Prostate gland (tissue), 2 donors: ENCODE measurements at regions not wholly inside any gene's neighbourhood (a gene's known extent, or its start where the extent isn't known, plus 50 kb on each side); places are given as distances from the start of the nearest gene placed in this dataset.

Experiments used
- DNase-seq: peaks from one replicate; pipeline ENCODE4 v3.0.0-alpha.2; 2019; ENCODE audit warnings: low spot score
- H3K27ac ChIP-seq, 2 donors: fragments of 200-600 bp; sonication (generic); 2 replicates each; pipeline ENCODE4 v1.5.1; 2017 to 2019
- H3K27me3 ChIP-seq: fragments of 200-600 bp; sonication (generic); replicated peaks from 2 replicates; pipeline ENCODE4 v1.5.1; 2019; ENCODE audit not compliant: insufficient read depth
- H3K36me3 ChIP-seq, 2 donors: fragments of 200-600 bp; sonication (generic); 1 replicate in 1 of 2; 2 replicates in 1 of 2; pipeline versions ENCODE4 v1.5.1 to v1.8.1; 2017 to 2019
- H3K4me1 ChIP-seq: fragments of 200-600 bp; sonication (generic); replicated peaks from 2 replicates; pipeline ENCODE4 v1.5.1; 2019
- H3K4me3 ChIP-seq, 2 donors: fragments of 200-600 bp; sonication (generic); 2 replicates each; pipeline ENCODE4 v1.5.1; 2017 to 2019
- H3K9me3 ChIP-seq: fragments of 200-600 bp; sonication (generic); 2 replicates; pipeline ENCODE4 v1.5.1; 2017
- POLR2A ChIP-seq: fragments of 450-650 bp; IDR thresholded peaks from one replicate; pipeline ENCODE4 v1.6.1; 2016; ENCODE audit warnings: antibody characterized with exemption, mild to moderate bottlenecking
- POLR2AphosphoS5 ChIP-seq: sonication (generic); formaldehyde crosslinking; IDR thresholded peaks from one replicate; pipeline ENCODE4 v1.6.1; 2017; ENCODE audit warnings: antibody characterized with exemption
- WGBS: methylation state at CpG from one replicate; pipeline ENCODE4 v1.1.5; 2018; 5-methylcytosine and 5-hydroxymethylcytosine counted together
- intact Hi-C: fragments of 100-400 bp; cut with DNase I; formaldehyde crosslinking; loops from one replicate; pipeline ENCODE4 v1.14.2; 2022
- TF ChIP-seq, protein P1 (sequence below), 4 experiments: fragments of 200-600 bp in 2 of 4; fragments of 450-650 bp in 2 of 4; sonication (generic) in 2 of 4; IDR thresholded peaks; 1 replicate in 3 of 4; 2 replicates in 1 of 4; pipeline ENCODE4 v1.5.1; 2016 to 2019; ENCODE audit warnings: antibody characterized with exemption in 4 of 4, mild to moderate bottlenecking in 2 of 4, moderate library complexity in 2 of 4

DNA sequence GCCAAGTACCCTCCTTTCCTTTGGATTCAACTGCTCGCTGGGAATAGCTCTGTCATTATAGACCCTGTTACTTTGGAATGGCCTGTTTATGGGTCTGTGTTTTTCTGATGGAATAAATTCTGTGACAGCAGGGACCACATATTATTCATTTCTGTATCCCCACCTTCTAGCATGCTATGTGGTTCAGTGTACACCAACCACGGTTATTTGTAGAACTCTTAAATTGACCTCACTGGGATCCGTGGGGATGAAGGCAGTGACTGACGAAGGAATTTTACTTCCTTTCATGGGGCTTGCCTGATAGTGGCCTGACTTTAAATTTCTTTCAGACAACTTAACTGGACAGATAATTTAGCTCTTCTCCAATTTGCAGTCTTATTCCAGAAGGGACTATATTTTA, 343.2 kb downstream of the SPRY1 start:
- 95% methylated on average over 4 of the region's 4 CpGs for WGBS
- Histone ChIP-seq H3K4me1 (no peaks in the 10 kb centered on the region), H3K36me3 (no peaks in the 10 kb centered on the region), H3K27me3 (no peaks in the 10 kb centered on the region), H3K27ac (no peak overlapping the region), H3K4me3 (no peak overlapping the region), H3K9me3 (no peaks in the 10 kb centered on the region)
- TF ChIP-seq, protein P1, sequence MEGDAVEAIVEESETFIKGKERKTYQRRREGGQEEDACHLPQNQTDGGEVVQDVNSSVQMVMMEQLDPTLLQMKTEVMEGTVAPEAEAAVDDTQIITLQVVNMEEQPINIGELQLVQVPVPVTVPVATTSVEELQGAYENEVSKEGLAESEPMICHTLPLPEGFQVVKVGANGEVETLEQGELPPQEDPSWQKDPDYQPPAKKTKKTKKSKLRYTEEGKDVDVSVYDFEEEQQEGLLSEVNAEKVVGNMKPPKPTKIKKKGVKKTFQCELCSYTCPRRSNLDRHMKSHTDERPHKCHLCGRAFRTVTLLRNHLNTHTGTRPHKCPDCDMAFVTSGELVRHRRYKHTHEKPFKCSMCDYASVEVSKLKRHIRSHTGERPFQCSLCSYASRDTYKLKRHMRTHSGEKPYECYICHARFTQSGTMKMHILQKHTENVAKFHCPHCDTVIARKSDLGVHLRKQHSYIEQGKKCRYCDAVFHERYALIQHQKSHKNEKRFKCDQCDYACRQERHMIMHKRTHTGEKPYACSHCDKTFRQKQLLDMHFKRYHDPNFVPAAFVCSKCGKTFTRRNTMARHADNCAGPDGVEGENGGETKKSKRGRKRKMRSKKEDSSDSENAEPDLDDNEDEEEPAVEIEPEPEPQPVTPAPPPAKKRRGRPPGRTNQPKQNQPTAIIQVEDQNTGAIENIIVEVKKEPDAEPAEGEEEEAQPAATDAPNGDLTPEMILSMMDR (IDR thresholded peaks at IDR 0.05) = no peak
- no peak for TF ChIP-seq POLR2AphosphoS5
- no peak for TF ChIP-seq POLR2A
- intact Hi-C loops = no loop called here
- DNase-seq = no peak

DNA sequence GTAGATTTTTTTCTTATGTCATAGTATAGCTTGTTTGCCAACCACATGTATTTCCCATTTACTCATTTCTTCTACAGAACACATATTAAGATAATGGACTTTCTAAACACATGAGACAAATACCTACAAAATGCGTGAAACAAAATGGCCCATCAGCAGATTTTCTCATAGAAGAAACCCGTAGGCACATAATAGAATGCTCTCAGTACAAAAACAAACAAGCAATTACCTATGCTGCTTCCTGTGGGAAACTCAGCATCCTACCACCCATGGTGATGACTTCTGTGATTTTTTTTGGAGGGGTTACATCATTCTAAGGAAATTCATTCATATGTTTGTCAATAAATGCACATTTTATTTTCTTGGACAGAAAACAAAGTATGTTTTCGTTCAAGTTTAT, 343.6 kb downstream of the SPRY1 start:
- H3K4me1 ChIP-seq = no peaks in the 10 kb centered on the region
- TF ChIP-seq POLR2AphosphoS5 (no peak), POLR2A (no peak)
- TF ChIP-seq, protein P1 (IDR thresholded peaks at IDR 0.05) = no peak
- no peaks in the 10 kb centered on the region for H3K27me3 ChIP-seq
- no peaks in the 10 kb centered on the region for H3K36me3 ChIP-seq
- no peaks in the 10 kb centered on the region for H3K9me3 ChIP-seq
- DNase-seq = no peak
- no peak overlapping the region for H3K4me3 ChIP-seq
- H3K27ac ChIP-seq = no peak overlapping the region
- intact Hi-C loops = no loop called here
- WGBS = 84% methylated on average over 3 of the region's 3 CpGs

- intact Hi-C loops = no loop called here
- no peak for DNase-seq
These were observed 345.3 kb downstream of the SPRY1 start for GRCh38 chr4:123741906-123742305.

DNA sequence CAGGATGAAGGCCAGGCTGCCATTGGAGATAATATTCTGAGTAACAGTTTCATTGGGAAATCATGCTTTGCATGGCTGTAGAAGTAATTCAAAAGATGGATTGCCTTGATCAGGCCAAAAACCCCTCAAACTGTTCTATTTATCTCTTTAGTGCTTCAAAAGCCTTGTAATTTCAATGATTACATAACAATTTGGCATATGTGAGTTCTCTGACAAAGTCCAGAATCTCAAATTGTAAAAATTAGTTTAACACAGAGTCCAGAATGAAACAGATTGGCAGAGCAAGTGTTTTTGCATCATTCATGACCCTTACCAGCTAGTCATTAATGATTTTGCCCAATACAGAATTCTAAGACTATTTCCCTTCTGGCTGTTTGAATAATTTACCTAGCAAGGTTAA, 347.3 kb downstream of the SPRY1 start:
- no peak for DNase-seq
- TF ChIP-seq, protein P1 (IDR thresholded peaks at IDR 0.05) = no peak
- TF ChIP-seq POLR2AphosphoS5 (no peak), POLR2A (no peak)
- Histone ChIP-seq H3K4me3 (no peak overlapping the region), H3K27ac (no peak overlapping the region), H3K27me3 (no peaks in the 10 kb centered on the region), H3K36me3 (no peaks in the 10 kb centered on the region), H3K4me1 (no peaks in the 10 kb centered on the region), H3K9me3 (no peaks in the 10 kb centered on the region)
- intact Hi-C loops = no loop called here

More at GRCh38 chr4:123741906-123742305, 345.3 kb downstream of the SPRY1 start:
- Histone ChIP-seq H3K4me3 (no peak overlapping the region), H3K27me3 (no peaks in the 10 kb centered on the region), H3K27ac (no peak overlapping the region), H3K36me3 (no peaks in the 10 kb centered on the region), H3K4me1 (no peaks in the 10 kb centered on the region), H3K9me3 (no peaks in the 10 kb centered on the region)
- WGBS = 49% methylated on average over 2 of the region's 2 CpGs
- TF ChIP-seq POLR2A (no peak), POLR2AphosphoS5 (no peak)
- TF ChIP-seq, protein P1 (IDR thresholded peaks at IDR 0.05) = no peak

DNA sequence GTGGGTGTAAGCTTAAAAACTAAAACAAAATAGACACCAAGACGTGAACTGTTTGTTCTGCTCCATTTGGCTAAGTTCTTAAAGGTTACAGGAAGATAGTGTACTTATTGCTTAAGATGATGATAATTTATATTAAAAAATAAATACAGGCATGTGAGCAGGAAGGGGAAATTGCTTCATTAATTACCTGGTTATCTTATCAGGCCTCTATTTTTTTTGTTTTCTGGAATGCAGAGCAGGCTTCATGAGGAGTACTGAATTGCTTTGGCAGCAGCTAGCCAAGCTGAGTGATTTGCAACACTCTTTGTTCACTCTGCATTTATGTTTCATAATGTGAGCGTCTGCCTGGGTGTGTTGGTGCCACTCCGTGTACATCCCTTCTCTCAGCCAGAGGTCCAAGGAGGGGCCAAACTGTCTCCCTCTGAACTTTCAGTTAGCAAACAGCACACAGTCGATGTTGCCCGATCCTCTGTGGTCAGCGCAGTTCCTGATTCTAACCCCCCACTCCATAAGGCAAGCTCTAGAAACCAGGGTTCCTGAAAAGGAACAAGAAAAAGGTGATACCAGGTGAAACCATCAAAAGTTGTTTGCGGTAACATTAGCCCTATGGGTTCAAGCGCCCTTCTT, 348.2 kb downstream of the SPRY1 start:
- 59% methylated on average over 8 of the region's 8 CpGs for WGBS
- Histone ChIP-seq H3K4me1 (no peaks in the 10 kb centered on the region), H3K4me3 (no peak overlapping the region), H3K9me3 (no peaks in the 10 kb centered on the region), H3K36me3 (no peaks in the 10 kb centered on the region), H3K27ac (no peak overlapping the region), H3K27me3 (no peaks in the 10 kb centered on the region)
- no peak for TF ChIP-seq POLR2A
- TF ChIP-seq, protein P1 (IDR thresholded peaks at IDR 0.05) = no peak
- no peak for TF ChIP-seq POLR2AphosphoS5
- DNase-seq = no peak
- intact Hi-C loops = no loop called here
